ENCODE measurements at regions not wholly inside any gene's neighbourhood (a gene's known extent, or its start where the extent isn't known, plus 50 kb on each side); places are given as distances from the start of the nearest gene placed in this dataset.
"Not testable (repeated sequence)": the region's sequence is repeated elsewhere in the genome, so short reads cannot be mapped to it uniquely, and the experiment has no call there.

- H3K36me3 Mint-ChIP-seq = no peaks in the 10 kb centered on the region
Measured at GRCh38 chr3:115287198-115287597, 140.1 kb upstream of the ZBTB20 start.

GRCh38 chr3:115292131-115292530, 145.0 kb upstream of the ZBTB20 start:
- no peaks in the 10 kb centered on the region for H3K9me3 Mint-ChIP-seq
- no peak for DNase-seq (ENCODE audit: low spot score in 2 of 2, unreplicated experiment in 2 of 2)
- H3K4me3 Mint-ChIP-seq = no peak overlapping the region
- no peaks in the 10 kb centered on the region for H3K36me3 Mint-ChIP-seq
- H3K27me3 Mint-ChIP-seq (ENCODE audit: low read depth) = no peaks in the 10 kb centered on the region
- H3K4me1 Mint-ChIP-seq = no peaks in the 10 kb centered on the region
- no peak overlapping the region for H3K27ac Mint-ChIP-seq
- no peak for TF ChIP-seq CTCF (IDR thresholded peaks at IDR 0.05; ENCODE audit: unreplicated experiment)

More at GRCh38 chr3:115287198-115287597, 140.1 kb upstream of the ZBTB20 start:
- Mint-ChIP-seq H3K27ac (no peak overlapping the region), H3K4me1 (no peaks in the 10 kb centered on the region), H3K4me3 (no peak overlapping the region), H3K27me3 (ENCODE audit: low read depth) (peaks cover 1% of the 10 kb centered on the region), H3K9me3 (peaks cover 3% of the 10 kb centered on the region)
- DNase-seq (ENCODE audit: low spot score in 2 of 2, unreplicated experiment in 2 of 2) = no peak
- TF ChIP-seq CTCF (IDR thresholded peaks at IDR 0.05; ENCODE audit: unreplicated experiment) = no peak

GRCh38 chr3:115292677-115293165, 145.6 kb upstream of the ZBTB20 start:
- TF ChIP-seq CTCF (IDR thresholded peaks at IDR 0.05; ENCODE audit: unreplicated experiment) = no peak
- Mint-ChIP-seq H3K9me3 (no peaks in the 10 kb centered on the region), H3K27me3 (ENCODE audit: low read depth) (no peaks in the 10 kb centered on the region), H3K27ac (no peak overlapping the region), H3K4me3 (no peak overlapping the region), H3K36me3 (no peaks in the 10 kb centered on the region), H3K4me1 (no peaks in the 10 kb centered on the region)
- no peak for DNase-seq (ENCODE audit: low spot score in 2 of 2, unreplicated experiment in 2 of 2)

- TF ChIP-seq CTCF (IDR thresholded peaks at IDR 0.05; ENCODE audit: unreplicated experiment) = no peak
- Mint-ChIP-seq H3K27ac (no peak overlapping the region), H3K4me3 (no peak overlapping the region), H3K36me3 (no peaks in the 10 kb centered on the region), H3K4me1 (no peaks in the 10 kb centered on the region), H3K9me3 (no peaks in the 10 kb centered on the region), H3K27me3 (ENCODE audit: low read depth) (no peaks in the 10 kb centered on the region)
- DNase-seq (ENCODE audit: low spot score in 2 of 2, unreplicated experiment in 2 of 2) = no peak
Measured at GRCh38 chr3:115293321-115293720, 146.2 kb upstream of the ZBTB20 start.

GRCh38 chr3:115301364-115301860, 154.3 kb upstream of the ZBTB20 start:
- Mint-ChIP-seq H3K36me3 (no peaks in the 10 kb centered on the region), H3K9me3 (no peaks in the 10 kb centered on the region), H3K4me1 (no peaks in the 10 kb centered on the region), H3K27ac (no peak overlapping the region), H3K4me3 (no peak overlapping the region), H3K27me3 (ENCODE audit: low read depth) (no peaks in the 10 kb centered on the region)
- TF ChIP-seq CTCF (IDR thresholded peaks at IDR 0.05; ENCODE audit: unreplicated experiment) = no peak
- DNase-seq (ENCODE audit: low spot score in 2 of 2, unreplicated experiment in 2 of 2) = no peak

- not testable (repeated sequence) for H3K27me3 Mint-ChIP-seq (ENCODE audit: low read depth); H3K4me3 Mint-ChIP-seq; H3K4me1 Mint-ChIP-seq; H3K27ac Mint-ChIP-seq; H3K9me3 Mint-ChIP-seq; H3K36me3 Mint-ChIP-seq; DNase-seq (ENCODE audit: low spot score in 2 of 2, unreplicated experiment in 2 of 2)
Measured at GRCh38 chr3:115317953-115318352, 170.9 kb upstream of the ZBTB20 start.
